ENCODE measurements at regions not wholly inside any gene's neighbourhood (a gene's known extent, or its start where the extent isn't known, plus 50 kb on each side); places are given as distances from the start of the nearest gene placed in this dataset.

DNA sequence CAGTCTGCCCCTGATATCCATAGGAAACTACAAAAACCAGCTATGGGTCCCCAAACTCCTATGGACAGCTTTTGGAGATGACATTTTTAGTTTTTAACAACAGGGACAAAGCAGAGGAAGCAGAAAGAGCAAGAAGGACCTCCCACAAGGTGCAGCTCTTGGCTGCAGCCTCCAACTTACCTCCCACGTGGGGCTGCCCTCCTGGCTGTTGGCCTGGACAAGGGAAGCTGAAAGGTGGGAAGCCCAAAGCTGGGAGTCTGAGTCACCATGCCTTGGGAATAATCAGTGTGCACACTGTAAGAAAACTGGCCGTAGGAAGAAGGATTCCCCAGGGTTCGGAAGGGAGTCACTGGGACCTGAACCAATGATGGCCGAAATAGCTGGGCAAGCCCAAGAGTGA lies 51.8 kb upstream of the PAX1 start:
- H3K4me3 ChIP-seq = no peak overlapping the region
- WGBS, 2 donors = 60 to 75% methylated on average over 4 of the region's 4 CpGs
- intact Hi-C loops (cut with DNase I) = no loop called here
- peaks cover 0 to 5% (median 0%) of the 10 kb centered on the region in 4 donors for H3K27me3 ChIP-seq
- ATAC-seq (no peak), FAIRE-seq (no peak), DNase-seq (no peak)
- H3K27ac ChIP-seq = no peak overlapping the region
- no peaks in the 10 kb centered on the region for H3K4me1 ChIP-seq
- no peaks in the 10 kb centered on the region for H3K36me3 ChIP-seq
- TF ChIP-seq CTCF (IDR thresholded peaks at IDR 0.05) = no peak
- H3K9me3 ChIP-seq = no peaks in the 10 kb centered on the region

DNA sequence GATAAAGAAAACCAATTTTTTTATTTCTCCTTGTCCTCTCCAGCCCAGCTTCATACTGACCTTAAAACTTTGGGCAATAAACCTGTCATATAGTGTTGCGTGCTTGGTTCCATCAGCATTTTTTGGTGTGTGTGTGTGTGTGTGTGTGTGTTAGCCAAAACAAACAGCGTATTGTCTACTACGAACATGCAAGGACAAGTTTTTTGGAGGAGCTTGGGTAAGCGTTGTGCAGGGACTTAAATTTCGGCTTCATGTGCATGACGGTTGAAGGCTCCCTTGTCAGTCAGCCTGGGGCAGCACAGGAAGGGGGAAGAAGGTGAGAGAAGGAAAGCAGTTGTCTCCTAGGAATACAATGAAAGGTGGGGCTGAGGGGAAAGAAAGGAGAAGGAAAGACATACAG lies 62.0 kb upstream of the PAX1 start:
- Histone ChIP-seq H3K4me3 (no peak overlapping the region), H3K27ac (no peak overlapping the region), H3K4me1 (no peaks in the 10 kb centered on the region), H3K36me3 (no peaks in the 10 kb centered on the region), H3K27me3 (no peaks in the 10 kb centered on the region), H3K9me3 (no peaks in the 10 kb centered on the region)
- FAIRE-seq (no peak), DNase-seq (no peak), ATAC-seq (no peak)
- WGBS, 2 donors = 37 to 38% methylated on average over 6 of the region's 6 CpGs
- intact Hi-C loops (cut with DNase I) = no loop called here
- TF ChIP-seq CTCF (IDR thresholded peaks at IDR 0.05) = no peak

DNA sequence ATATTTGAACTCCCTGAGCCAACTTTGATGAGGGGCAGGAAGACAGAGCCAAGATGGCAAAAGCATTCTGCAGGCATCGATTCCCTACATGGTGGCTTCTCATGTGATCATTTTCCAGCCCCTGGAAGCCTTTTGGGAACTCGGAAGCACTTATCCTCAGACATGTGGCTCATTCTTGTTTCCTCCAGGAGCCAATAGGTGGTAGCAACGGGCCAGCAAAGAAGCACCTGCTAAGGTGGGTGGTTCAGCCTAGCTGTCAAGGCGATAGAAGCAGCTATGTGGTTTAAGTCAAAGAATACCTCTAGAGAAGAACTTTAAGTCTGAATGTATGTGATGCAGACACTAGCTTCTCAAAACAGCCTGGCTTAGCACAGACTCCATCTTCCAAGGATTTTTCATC lies 64.9 kb upstream of the PAX1 start:
- no peaks in the 10 kb centered on the region for H3K27me3 ChIP-seq
- WGBS, 2 donors = 13 to 20% methylated on average over 4 of the region's 4 CpGs
- no peak overlapping the region for H3K27ac ChIP-seq
- TF ChIP-seq CTCF (IDR thresholded peaks at IDR 0.05) = no peak
- FAIRE-seq = no peak
- DNase-seq = no peak
- H3K4me3 ChIP-seq = no peak overlapping the region
- no peaks in the 10 kb centered on the region for H3K9me3 ChIP-seq
- no peaks in the 10 kb centered on the region for H3K4me1 ChIP-seq
- H3K36me3 ChIP-seq = no peaks in the 10 kb centered on the region
- intact Hi-C loops (cut with DNase I) = no loop called here
- no peak for ATAC-seq

DNA sequence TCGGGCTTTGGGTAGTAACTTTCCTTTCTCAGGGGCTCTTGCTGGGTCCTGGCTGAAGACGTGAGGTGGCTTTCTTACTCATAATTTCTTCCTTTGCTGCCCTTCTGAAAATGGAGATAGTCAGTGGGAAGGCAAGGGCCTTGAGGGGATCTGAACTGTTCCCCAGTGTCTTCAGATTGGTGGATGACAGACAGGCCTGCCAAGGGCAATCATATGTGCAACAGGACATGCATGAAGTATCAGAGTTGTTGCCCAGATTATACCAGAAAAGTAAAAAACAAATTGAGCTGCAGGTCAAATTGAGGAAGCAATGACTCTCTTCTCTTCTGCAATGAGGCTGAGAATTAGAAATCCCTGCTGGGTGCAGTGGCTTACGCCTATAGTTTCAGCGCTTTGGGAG lies 71.6 kb upstream of the PAX1 start:
- Histone ChIP-seq H3K4me1 (no peaks in the 10 kb centered on the region), H3K27me3 (no peaks in the 10 kb centered on the region), H3K9me3 (no peaks in the 10 kb centered on the region), H3K27ac (no peak overlapping the region), H3K36me3 (no peaks in the 10 kb centered on the region), H3K4me3 (no peak overlapping the region)
- FAIRE-seq (no peak), ATAC-seq (no peak), DNase-seq (no peak)
- WGBS, 2 donors = 72 to 84% methylated on average over 4 of the region's 4 CpGs
- intact Hi-C loops (cut with DNase I) = no loop called here
- TF ChIP-seq CTCF (IDR thresholded peaks at IDR 0.05) = no peak

DNA sequence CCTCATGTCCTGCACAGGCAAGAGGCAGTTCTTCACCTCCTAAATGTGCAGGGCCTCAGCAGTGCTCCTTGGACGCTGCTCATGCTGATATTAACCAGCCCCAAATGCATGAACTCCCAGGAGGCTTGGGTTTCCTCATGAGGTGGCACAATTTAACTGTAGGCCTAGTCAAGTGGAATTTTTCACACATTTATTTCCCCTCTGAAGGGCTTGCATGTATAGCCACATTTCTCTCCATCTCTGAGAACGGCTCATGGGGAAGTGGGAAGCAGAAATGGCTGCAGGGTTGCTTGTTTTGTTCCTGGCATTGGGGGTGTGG lies 72.8 kb upstream of the PAX1 start:
- Histone ChIP-seq H3K4me3 (no peak overlapping the region), H3K9me3 (no peaks in the 10 kb centered on the region), H3K27ac (no peak overlapping the region), H3K27me3 (no peaks in the 10 kb centered on the region), H3K4me1 (no peaks in the 10 kb centered on the region), H3K36me3 (no peaks in the 10 kb centered on the region)
- FAIRE-seq = no peak
- ATAC-seq = no peak
- DNase-seq = no peak
- 53 to 71% methylated on average over 2 of the region's 2 CpGs for WGBS, 2 donors
- no peak for TF ChIP-seq CTCF (IDR thresholded peaks at IDR 0.05)
- intact Hi-C loops (cut with DNase I) = no loop called here

All from pancreas (tissue), 10 donors.